Activated naive CD8-positive, alpha-beta T cell treated with anti-CD3 and anti-CD28 coated beads, Interleukin-2, amount 50 U/mL, for 24 hours (primary cell): ENCODE measurements at regions not wholly inside any gene's neighbourhood (a gene's known extent, or its start where the extent isn't known, plus 50 kb on each side); places are given as distances from the start of the nearest gene placed in this dataset.

Source experiments
- ATAC-seq: fragments of 150-1000 bp; cut with Tn5 transposase; one replicate; pipeline ENCODE4 v1.10.0; 2021
- DNase-seq: peaks from one replicate; pipeline ENCODE4 v3.0.0; 2021
- H3K27ac Mint-ChIP-seq: one replicate; pipeline ENCODE4 v1.8.0; 2021; ENCODE audit warnings: mild to moderate bottlenecking, mixed read lengths
- H3K27me3 Mint-ChIP-seq: one replicate; pipeline ENCODE4 v1.8.0; 2021; ENCODE audit warnings: mixed read lengths
- H3K36me3 Mint-ChIP-seq: one replicate; pipeline ENCODE4 v1.8.0; 2021; ENCODE audit warnings: low read depth, mixed read lengths
- H3K4me1 Mint-ChIP-seq: one replicate; pipeline ENCODE4 v1.8.0; 2021; ENCODE audit warnings: mixed read lengths
- H3K4me3 Mint-ChIP-seq: one replicate; pipeline ENCODE4 v1.8.0; 2021; ENCODE audit warnings: mild to moderate bottlenecking, moderate library complexity, mixed read lengths
- H3K9me3 Mint-ChIP-seq: one replicate; pipeline ENCODE4 v1.8.0; 2021; ENCODE audit warnings: mixed read lengths

DNA sequence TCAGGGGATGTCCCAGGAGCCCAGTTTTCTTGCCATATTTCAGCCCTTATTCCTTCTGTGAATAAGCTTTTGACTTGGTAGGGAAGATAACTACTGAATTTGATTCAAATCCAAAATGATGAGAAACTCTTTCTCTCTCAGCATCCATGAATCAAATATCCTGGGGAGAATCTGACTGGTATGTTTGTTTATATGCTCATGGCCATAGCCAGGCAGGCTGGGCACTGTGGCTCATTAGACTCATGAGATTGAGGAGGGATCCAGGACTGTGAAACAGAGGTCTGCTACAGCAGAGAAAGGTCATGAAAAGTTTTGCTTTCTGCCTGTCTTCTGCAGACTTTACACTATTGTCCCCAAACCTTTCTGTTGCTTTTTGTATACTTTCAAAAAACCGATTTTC lies 346.4 kb upstream of the ATP2B1 start:
- DNase-seq (no peak), ATAC-seq (no peak)
- Mint-ChIP-seq H3K36me3 (no peaks in the 10 kb centered on the region), H3K9me3 (no peaks in the 10 kb centered on the region), H3K4me3 (no peak overlapping the region), H3K4me1 (no peaks in the 10 kb centered on the region), H3K27me3 (no peaks in the 10 kb centered on the region), H3K27ac (no peak overlapping the region)

DNA sequence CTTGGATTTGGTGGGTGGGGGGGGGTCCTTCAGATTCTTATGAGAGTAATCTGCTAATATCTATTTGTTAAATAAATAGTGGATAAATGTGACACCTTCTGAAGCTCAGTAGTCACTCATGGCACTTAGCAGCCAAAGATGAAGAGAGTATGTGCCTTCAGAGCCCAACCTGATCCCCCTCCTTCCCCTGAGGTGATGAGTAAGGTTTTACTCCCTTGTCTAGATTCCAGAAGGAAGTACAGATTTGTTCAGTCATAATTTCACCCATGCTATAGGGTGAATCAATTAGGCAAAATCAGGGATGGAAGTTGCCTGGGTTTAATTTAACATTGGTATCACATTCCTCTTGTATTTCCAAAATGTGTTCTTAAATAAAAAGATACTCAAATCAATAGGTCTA lies 340.3 kb upstream of the ATP2B1 start:
- Mint-ChIP-seq H3K27ac (no peak overlapping the region), H3K9me3 (no peaks in the 10 kb centered on the region), H3K4me1 (peaks cover 3% of the 10 kb centered on the region), H3K4me3 (no peak overlapping the region), H3K36me3 (no peaks in the 10 kb centered on the region), H3K27me3 (no peaks in the 10 kb centered on the region)
- DNase-seq (no peak), ATAC-seq (no peak)

DNA sequence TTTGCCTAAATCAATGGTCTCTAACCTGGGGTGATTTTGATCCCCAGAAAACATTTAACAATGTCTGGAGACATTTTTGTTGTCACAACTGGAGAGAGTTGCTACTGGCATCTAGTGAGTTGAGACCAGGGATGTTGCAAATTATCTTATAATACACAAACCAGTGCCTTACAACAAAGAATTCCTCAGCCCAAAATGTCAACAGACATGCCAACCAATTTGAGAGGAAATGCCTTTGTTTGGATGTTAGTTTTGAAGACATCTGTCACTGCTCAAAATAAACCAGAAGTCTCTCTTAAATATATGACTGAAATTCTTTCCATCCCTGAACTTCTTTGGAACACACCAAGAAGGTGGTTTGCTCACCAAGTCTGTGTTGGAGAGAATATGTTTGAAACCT lies 336.9 kb upstream of the ATP2B1 start:
- DNase-seq (no peak), ATAC-seq (no peak)
- H3K9me3 Mint-ChIP-seq = no peaks in the 10 kb centered on the region
- H3K4me1 Mint-ChIP-seq = peaks cover 23% of the 10 kb centered on the region
- no peaks in the 10 kb centered on the region for H3K36me3 Mint-ChIP-seq
- H3K27ac Mint-ChIP-seq = no peak overlapping the region
- H3K4me3 Mint-ChIP-seq = no peak overlapping the region
- no peaks in the 10 kb centered on the region for H3K27me3 Mint-ChIP-seq

DNA sequence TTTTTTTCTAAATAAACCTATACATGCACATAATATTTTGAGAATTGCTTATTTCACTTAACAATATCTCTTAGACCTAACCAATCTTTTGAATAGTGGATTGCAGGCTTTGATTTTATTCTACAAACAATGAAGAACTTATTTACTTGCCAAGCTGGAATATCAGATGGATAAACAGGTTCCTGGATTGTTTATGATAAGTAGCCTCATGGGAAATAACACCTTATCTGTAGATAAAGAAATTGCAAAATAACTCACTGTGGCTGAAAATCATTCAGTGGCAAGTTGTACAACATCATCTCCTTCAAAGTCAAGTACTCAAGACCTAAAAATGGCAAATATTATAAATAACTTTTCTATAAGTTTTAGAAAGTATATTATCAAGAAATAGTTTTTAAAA lies 335.4 kb upstream of the ATP2B1 start:
- no peak for DNase-seq
- no peaks in the 10 kb centered on the region for H3K36me3 Mint-ChIP-seq
- H3K4me1 Mint-ChIP-seq = peaks cover 23% of the 10 kb centered on the region
- no peaks in the 10 kb centered on the region for H3K27me3 Mint-ChIP-seq
- H3K27ac Mint-ChIP-seq = no peak overlapping the region
- H3K9me3 Mint-ChIP-seq = no peaks in the 10 kb centered on the region
- H3K4me3 Mint-ChIP-seq = no peak overlapping the region
- ATAC-seq = no peak

DNA sequence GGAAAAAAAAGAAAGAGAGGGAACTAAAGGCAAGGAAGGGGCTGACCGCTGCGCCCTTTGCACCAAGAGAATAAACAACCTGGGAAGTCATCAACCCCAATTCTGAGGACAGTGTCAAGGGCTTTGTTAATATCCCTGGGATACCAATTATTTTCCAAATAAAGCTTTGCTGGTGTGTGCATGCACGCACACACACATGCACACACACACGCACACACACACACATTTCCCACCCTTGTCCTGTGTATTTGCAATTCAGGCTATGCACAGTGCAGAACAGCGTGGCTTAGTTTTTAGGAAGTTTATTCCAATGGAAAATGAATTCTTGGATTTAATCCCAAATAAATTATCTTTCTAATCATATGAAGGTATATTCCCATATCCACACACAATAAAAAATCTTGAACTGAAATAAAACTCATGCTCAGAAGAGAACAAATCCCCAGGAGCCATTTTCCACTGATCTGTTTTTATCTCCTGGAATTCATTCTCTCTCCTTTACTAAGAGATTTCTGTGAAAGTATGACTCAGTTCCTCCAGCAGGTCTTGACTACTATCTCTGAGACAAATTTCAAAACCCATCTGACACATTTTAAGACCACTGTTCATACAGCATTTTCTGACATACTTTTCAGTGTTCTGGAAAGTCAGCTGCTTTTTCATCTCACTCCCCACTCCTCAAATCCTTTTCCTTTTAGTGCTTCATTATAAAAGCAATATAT lies 334.4 kb upstream of the ATP2B1 start:
- no peak for DNase-seq
- H3K36me3 Mint-ChIP-seq = no peaks in the 10 kb centered on the region
- no peak overlapping the region for H3K4me3 Mint-ChIP-seq
- ATAC-seq = peak; percentile 88
- H3K27me3 Mint-ChIP-seq = no peaks in the 10 kb centered on the region
- H3K27ac Mint-ChIP-seq = peak overlapping the region; percentile 62
- no peaks in the 10 kb centered on the region for H3K9me3 Mint-ChIP-seq
- peaks cover 24% of the 10 kb centered on the region for H3K4me1 Mint-ChIP-seq

DNA sequence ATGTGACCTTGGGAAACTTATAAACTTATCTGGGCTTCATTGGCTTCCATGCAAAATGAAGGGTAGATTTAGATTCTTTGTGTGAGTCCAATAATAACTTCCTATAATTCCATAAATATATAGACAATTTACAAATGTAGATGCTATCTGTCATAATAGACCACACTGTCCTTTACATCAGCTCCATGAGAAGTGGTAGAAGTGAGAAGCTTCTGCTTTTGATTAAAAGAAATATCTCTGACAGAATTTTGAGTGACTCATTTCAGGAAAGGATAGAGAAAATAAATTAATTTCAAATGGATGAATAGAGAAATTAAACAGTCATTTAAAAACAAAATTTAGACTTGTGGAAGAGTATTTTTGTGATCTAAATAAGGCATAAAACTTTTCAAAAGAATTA lies 329.7 kb upstream of the ATP2B1 start:
- H3K9me3 Mint-ChIP-seq = peaks cover 11% of the 10 kb centered on the region
- H3K36me3 Mint-ChIP-seq = no peaks in the 10 kb centered on the region
- ATAC-seq (no peak), DNase-seq (no peak)
- no peak overlapping the region for H3K27ac Mint-ChIP-seq
- H3K27me3 Mint-ChIP-seq = no peaks in the 10 kb centered on the region
- H3K4me3 Mint-ChIP-seq = no peak overlapping the region
- H3K4me1 Mint-ChIP-seq = peaks cover 37% of the 10 kb centered on the region

DNA sequence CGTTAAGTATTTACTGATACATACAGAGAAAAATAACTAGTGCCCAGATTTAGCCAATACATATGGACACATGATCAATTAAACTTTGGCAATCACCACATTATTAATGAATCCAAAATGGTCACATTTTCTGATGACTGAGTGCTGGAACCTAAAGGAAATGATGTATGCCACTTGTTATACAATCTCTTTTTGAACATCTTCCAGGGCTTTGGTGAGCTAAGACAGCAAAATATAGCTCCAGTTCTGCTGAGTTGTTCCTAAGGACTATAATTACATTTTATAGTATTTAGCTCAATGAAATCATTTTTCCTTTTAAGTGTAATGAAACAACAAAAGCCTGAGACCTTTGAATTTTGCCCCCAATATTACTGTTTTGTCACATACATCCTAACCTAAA lies 329.1 kb upstream of the ATP2B1 start:
- Mint-ChIP-seq H3K27me3 (no peaks in the 10 kb centered on the region), H3K4me1 (peaks cover 32% of the 10 kb centered on the region), H3K27ac (no peak overlapping the region), H3K4me3 (no peak overlapping the region), H3K9me3 (peaks cover 11% of the 10 kb centered on the region), H3K36me3 (no peaks in the 10 kb centered on the region)
- no peak for DNase-seq
- no peak for ATAC-seq

DNA sequence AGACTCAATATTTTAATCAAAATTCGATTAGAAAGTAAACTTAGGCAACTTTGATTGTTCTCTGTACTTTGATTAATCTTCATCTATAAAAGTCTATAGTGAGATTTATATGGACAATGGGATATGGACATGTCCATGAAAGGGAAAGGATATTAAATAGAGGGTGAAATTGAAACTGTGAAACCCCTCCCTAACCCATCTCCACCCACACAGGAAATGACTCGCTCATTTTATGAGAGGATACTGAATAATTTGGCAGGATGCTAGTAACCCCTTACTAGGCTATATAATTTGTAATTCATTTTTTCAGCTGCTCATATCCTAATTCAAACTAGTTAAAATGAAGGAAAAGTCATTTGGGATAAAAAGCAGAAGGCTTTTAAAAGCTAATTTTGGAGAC lies 328.0 kb upstream of the ATP2B1 start:
- no peak overlapping the region for H3K4me3 Mint-ChIP-seq
- H3K27ac Mint-ChIP-seq = no peak overlapping the region
- peak; percentile 63 for ATAC-seq
- H3K9me3 Mint-ChIP-seq = peaks cover 11% of the 10 kb centered on the region
- H3K27me3 Mint-ChIP-seq = no peaks in the 10 kb centered on the region
- DNase-seq = no peak
- H3K36me3 Mint-ChIP-seq = no peaks in the 10 kb centered on the region
- H3K4me1 Mint-ChIP-seq = peaks cover 25% of the 10 kb centered on the region

DNA sequence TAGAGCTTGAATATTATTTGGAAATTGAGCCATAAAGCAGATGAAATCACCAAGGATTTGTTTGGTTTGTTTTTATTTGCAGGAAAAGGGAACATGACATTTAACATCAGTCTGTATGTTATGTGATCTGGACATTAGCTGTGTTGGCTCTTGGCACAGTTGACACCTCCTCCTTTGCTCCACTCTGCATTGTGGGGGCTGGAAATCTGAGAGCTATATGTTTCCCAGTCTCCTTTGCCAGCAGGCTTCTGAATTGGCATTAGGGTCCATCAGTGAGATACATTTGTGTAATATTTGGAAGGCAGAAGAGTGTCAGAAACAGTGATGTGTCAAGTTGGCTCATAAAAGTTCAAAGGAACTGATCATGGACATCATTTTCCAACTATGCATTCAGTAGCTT lies 322.1 kb upstream of the ATP2B1 start:
- H3K4me3 Mint-ChIP-seq = no peak overlapping the region
- peaks cover 4% of the 10 kb centered on the region for H3K9me3 Mint-ChIP-seq
- H3K27ac Mint-ChIP-seq = no peak overlapping the region
- no peaks in the 10 kb centered on the region for H3K36me3 Mint-ChIP-seq
- peaks cover 14% of the 10 kb centered on the region for H3K4me1 Mint-ChIP-seq
- DNase-seq (no peak), ATAC-seq (no peak)
- no peaks in the 10 kb centered on the region for H3K27me3 Mint-ChIP-seq

DNA sequence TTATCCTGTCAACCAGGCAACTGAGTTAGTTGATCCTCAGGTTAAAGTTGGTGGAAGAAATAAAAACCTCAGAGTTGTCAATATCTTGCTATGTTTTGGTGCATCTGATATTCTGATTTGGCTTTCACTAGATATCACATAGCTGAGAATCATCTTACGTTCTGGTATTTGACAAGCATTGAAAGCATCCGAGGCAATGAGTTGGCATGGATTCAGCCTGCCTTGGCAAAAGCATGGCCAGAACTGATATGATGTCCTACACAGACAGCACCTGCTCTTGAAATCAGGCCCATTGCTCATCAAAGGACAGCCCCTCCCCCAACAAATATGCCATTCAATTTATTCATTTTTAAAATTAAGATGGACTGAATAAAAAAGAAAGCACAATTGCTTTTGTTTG lies 320.7 kb upstream of the ATP2B1 start:
- H3K9me3 Mint-ChIP-seq = no peaks in the 10 kb centered on the region
- no peak overlapping the region for H3K4me3 Mint-ChIP-seq
- H3K27ac Mint-ChIP-seq = no peak overlapping the region
- no peak for ATAC-seq
- H3K27me3 Mint-ChIP-seq = no peaks in the 10 kb centered on the region
- peaks cover 14% of the 10 kb centered on the region for H3K4me1 Mint-ChIP-seq
- no peak for DNase-seq
- H3K36me3 Mint-ChIP-seq = no peaks in the 10 kb centered on the region

DNA sequence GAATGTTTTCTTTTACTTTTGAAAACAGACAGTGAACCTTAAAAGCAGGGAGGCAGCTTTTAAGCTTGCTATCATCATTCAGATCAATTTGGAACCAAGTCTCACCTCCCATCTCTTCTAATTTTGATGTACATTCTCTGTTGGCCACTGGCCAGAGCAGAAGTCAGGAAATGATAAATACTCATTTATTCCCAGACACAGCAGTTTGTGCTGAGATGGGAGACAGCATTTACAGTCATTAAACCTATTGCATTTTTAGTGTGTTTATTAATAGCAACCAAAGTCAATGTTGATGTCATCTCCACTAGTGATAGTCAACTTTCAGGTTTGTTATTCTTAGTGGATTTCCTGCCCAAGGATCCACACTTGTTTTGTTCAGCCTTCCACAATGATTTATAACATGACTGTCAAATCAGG lies 320.0 kb upstream of the ATP2B1 start:
- ATAC-seq (no peak), DNase-seq (no peak)
- Mint-ChIP-seq H3K27ac (no peak overlapping the region), H3K9me3 (no peaks in the 10 kb centered on the region), H3K27me3 (no peaks in the 10 kb centered on the region), H3K4me3 (no peak overlapping the region), H3K4me1 (peaks cover 14% of the 10 kb centered on the region), H3K36me3 (no peaks in the 10 kb centered on the region)

DNA sequence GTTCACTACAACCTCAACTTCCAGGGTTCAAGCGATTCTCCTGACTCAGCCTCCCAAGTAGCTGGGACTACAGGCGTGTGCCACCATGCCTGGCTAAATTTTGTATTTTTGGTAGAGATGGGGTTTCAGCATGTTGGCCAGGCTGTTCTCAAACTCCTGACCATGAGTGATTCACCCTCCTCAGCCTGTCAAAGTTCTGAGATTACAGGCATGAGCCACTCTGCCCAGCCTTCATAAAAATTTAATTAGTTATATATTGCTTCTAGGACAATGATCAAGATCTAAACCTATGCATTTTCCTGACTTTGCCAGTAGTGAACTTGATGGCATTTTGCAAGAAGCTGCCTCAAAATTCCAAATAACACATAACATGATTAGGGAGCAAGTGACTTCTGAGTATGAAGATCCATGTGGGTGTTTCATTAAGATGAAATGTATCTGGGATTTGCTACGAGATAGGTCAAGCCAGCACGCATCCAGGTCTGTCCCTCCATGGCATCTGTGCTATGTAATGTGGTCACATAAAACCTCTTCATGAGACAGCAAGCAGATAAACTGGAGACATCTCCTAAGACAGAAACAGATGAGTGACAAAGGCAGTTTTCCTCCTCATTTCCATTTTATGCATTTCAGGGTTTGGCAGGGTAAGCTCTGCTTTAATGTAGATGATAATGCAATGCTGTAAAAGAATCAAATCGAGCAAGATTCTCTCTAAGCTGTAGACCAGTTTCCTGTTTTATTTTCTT lies 319.4 kb upstream of the ATP2B1 start:
- Mint-ChIP-seq H3K4me1 (peaks cover 14% of the 10 kb centered on the region), H3K4me3 (no peak overlapping the region), H3K27ac (no peak overlapping the region), H3K9me3 (no peaks in the 10 kb centered on the region), H3K36me3 (no peaks in the 10 kb centered on the region), H3K27me3 (no peaks in the 10 kb centered on the region)
- ATAC-seq (no peak), DNase-seq (no peak)

DNA sequence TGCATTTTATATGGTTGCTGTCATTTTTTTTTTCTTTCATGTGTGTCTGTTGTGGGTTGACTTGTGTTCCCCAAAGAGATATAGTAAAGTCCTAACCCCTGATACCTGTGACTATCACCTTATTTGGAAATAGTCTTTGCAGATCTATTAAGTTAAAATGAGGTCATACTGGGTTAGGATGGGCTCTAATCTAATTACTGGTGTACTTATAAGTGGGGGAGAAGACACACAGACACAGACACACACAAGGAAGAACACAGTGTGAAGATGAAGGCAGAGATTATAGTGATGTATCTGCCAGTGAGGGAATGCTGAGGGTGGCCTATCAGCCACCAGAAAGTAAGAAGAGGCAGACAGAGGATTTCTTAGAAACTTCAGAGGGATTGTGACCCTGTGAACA lies 318.4 kb upstream of the ATP2B1 start:
- H3K9me3 Mint-ChIP-seq = no peaks in the 10 kb centered on the region
- no peak overlapping the region for H3K4me3 Mint-ChIP-seq
- DNase-seq (no peak), ATAC-seq (no peak)
- H3K4me1 Mint-ChIP-seq = peaks cover 12% of the 10 kb centered on the region
- no peaks in the 10 kb centered on the region for H3K36me3 Mint-ChIP-seq
- no peak overlapping the region for H3K27ac Mint-ChIP-seq
- H3K27me3 Mint-ChIP-seq = no peaks in the 10 kb centered on the region

DNA sequence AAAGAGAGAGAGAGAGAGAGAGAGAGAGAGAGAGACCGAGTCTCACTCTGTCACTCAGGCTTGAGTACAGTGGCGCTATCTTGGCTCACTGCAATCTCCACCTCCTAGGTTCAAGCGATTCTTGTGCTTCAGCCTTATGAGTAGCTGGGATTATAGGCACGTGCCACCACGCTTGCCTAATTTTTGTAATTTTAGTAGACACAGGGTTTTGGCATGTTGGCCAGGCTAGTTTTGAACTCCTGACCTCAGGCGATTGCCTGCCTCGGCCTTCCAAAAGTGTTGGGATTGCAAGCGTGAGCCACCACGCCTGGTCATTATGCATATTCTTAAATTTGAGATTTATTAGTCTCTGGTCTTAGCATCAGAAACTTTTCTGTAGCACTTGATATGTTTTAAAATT lies 317.9 kb upstream of the ATP2B1 start:
- peaks cover 11% of the 10 kb centered on the region for H3K4me1 Mint-ChIP-seq
- ATAC-seq = no peak
- H3K36me3 Mint-ChIP-seq = no peaks in the 10 kb centered on the region
- no peak for DNase-seq
- H3K4me3 Mint-ChIP-seq = no peak overlapping the region
- H3K27me3 Mint-ChIP-seq = no peaks in the 10 kb centered on the region
- no peak overlapping the region for H3K27ac Mint-ChIP-seq
- H3K9me3 Mint-ChIP-seq = no peaks in the 10 kb centered on the region

DNA sequence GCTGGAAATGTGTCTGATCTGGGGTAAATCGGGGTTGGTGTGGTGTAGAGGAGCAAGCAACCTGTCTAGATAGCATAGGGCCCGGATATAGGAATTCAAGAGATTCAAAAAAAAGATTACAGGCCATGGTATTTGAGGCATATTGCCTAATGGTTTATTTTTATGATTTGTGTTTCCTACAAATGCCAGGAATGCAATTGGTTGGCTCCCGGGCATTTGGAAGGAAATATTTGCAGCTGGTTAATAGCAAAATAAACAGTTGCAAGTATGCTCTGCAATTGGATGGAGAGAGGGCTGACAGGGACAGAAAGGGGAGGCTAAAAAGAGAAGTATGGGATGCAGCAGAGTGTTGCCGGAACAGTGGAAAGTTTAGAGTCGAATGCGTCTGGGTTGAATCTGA lies 315.6 kb upstream of the ATP2B1 start:
- ATAC-seq (no peak), DNase-seq (no peak)
- Mint-ChIP-seq H3K4me3 (no peak overlapping the region), H3K27ac (no peak overlapping the region), H3K9me3 (no peaks in the 10 kb centered on the region), H3K36me3 (no peaks in the 10 kb centered on the region), H3K27me3 (no peaks in the 10 kb centered on the region), H3K4me1 (peaks cover 11% of the 10 kb centered on the region)
